Calu3 (cell line): ENCODE measurements at regions not wholly inside any gene's neighbourhood (a gene's known extent, or its start where the extent isn't known, plus 50 kb on each side); places are given as distances from the start of the nearest gene placed in this dataset.

Experiments
- BruUV-seq: library from RNA; stranded (reverse); fragments of 400-500 nt; replicated peaks from 2 replicates; lab custom pipeline; 2021; lab: Mats Ljungman, UMichigan
- CTCF ChIA-PET: fragments of 300-600 bp; sonication (Branson Sonifier 250); formaldehyde crosslinking; loops from one replicate; lab custom pipeline; 2022; ENCODE audit warnings: antibody characterized with exemption; lab: Charles Lee
- DNase-seq: peaks from one replicate; pipeline ENCODE4 v3.0.0; 2022
- H3K27ac Mint-ChIP-seq: one replicate; pipeline ENCODE4 v1.8.0; 2022; ENCODE audit warnings: mixed read lengths; ENCODE audit not compliant: unreplicated experiment
- H3K27me3 Mint-ChIP-seq: one replicate; pipeline ENCODE4 v1.8.0; 2022; ENCODE audit warnings: mixed read lengths; ENCODE audit not compliant: unreplicated experiment
- H3K36me3 Mint-ChIP-seq: one replicate; pipeline ENCODE4 v1.8.0; 2022; ENCODE audit warnings: mild to moderate bottlenecking, moderate library complexity, mixed read lengths; ENCODE audit not compliant: insufficient read depth, unreplicated experiment
- H3K4me1 Mint-ChIP-seq: one replicate; pipeline ENCODE4 v1.8.0; 2022; ENCODE audit warnings: mild to moderate bottlenecking, low read depth, mixed read lengths; ENCODE audit not compliant: unreplicated experiment
- H3K4me3 Mint-ChIP-seq: one replicate; pipeline ENCODE4 v1.8.0; 2022; ENCODE audit warnings: mild to moderate bottlenecking, low read depth, moderate library complexity, mixed read lengths; ENCODE audit not compliant: unreplicated experiment
- H3K9me3 Mint-ChIP-seq: one replicate; pipeline ENCODE4 v1.8.0; 2022; ENCODE audit warnings: low read depth, mixed read lengths; ENCODE audit not compliant: unreplicated experiment
- intact Hi-C: fragments of 100-400 bp; cut with micrococcal nuclease; formaldehyde crosslinking; loops from one replicate; pipeline ENCODE4 v1.10.0; 2022; ENCODE audit not compliant: unreplicated experiment
- TF ChIP-seq, protein P1 (sequence below): fragments of 200-600 bp; IDR thresholded peaks from one replicate; pipeline ENCODE4 v1.8.0; 2022; ENCODE audit warnings: antibody characterized with exemption; ENCODE audit not compliant: unreplicated experiment

DNA sequence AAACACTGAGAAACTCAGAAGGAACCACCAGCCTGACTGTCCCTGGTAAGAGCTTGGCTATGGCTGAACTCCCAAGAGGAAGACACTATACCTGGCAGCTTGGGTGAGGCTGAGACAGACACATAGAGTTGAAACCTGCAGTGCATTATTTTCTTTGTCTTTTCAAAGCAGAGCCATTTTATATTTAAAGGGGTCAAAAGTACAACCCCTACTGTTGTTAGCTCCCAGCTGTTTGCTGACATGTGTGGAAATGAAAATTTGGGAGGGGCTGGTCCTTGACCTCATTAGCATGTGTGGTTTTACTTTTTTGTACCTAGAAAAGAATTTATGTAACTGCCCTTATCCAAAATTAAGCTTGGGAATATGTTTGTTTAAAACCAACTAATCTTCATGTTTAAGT is 309.0 kb downstream of the RPRM start:
- Mint-ChIP-seq H3K4me3 (no peak overlapping the region), H3K27ac (no peak overlapping the region), H3K36me3 (peaks cover 5% of the 10 kb centered on the region), H3K9me3 (no peaks in the 10 kb centered on the region), H3K4me1 (peaks cover 13% of the 10 kb centered on the region), H3K27me3 (no peaks in the 10 kb centered on the region)
- intact Hi-C loops = loop anchor here (10.0 kb wide), 1 partner anchor 425 kb away; no protein-coding TSS in a partner anchor
- BruUV-seq = no TSS peak
- TF ChIP-seq, protein P1, sequence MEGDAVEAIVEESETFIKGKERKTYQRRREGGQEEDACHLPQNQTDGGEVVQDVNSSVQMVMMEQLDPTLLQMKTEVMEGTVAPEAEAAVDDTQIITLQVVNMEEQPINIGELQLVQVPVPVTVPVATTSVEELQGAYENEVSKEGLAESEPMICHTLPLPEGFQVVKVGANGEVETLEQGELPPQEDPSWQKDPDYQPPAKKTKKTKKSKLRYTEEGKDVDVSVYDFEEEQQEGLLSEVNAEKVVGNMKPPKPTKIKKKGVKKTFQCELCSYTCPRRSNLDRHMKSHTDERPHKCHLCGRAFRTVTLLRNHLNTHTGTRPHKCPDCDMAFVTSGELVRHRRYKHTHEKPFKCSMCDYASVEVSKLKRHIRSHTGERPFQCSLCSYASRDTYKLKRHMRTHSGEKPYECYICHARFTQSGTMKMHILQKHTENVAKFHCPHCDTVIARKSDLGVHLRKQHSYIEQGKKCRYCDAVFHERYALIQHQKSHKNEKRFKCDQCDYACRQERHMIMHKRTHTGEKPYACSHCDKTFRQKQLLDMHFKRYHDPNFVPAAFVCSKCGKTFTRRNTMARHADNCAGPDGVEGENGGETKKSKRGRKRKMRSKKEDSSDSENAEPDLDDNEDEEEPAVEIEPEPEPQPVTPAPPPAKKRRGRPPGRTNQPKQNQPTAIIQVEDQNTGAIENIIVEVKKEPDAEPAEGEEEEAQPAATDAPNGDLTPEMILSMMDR = no peak
- CTCF ChIA-PET = no interaction called here
- no peak for DNase-seq

DNA sequence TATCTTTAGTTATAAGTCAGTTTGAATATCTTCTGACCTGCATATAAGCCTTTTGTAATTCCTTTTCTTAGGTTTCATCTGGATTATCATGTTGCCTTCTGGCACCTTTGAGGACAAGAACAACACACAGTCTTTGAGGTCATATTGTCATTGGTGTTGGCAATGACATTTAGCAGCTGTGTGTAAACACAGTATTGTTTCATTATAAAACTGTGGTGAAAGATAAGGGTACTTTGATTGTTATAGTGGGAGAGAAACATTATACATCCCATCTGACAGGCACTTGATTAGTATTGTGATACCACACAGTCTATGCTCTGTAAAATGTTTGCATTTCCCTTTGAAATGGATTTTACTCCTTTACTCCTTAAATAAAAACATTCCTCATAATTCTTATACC is 313.5 kb downstream of the RPRM start:
- no peaks in the 10 kb centered on the region for H3K27me3 Mint-ChIP-seq
- H3K27ac Mint-ChIP-seq = no peak overlapping the region
- BruUV-seq = no TSS peak
- CTCF ChIA-PET = no interaction called here
- H3K36me3 Mint-ChIP-seq = peaks cover 5% of the 10 kb centered on the region
- H3K4me1 Mint-ChIP-seq = peaks cover 13% of the 10 kb centered on the region
- H3K9me3 Mint-ChIP-seq = no peaks in the 10 kb centered on the region
- TF ChIP-seq, protein P1 = no peak
- intact Hi-C loops = loop anchor here (10.0 kb wide), 1 partner anchor 420 kb away; no protein-coding TSS in a partner anchor
- no peak overlapping the region for H3K4me3 Mint-ChIP-seq
- DNase-seq = no peak

DNA sequence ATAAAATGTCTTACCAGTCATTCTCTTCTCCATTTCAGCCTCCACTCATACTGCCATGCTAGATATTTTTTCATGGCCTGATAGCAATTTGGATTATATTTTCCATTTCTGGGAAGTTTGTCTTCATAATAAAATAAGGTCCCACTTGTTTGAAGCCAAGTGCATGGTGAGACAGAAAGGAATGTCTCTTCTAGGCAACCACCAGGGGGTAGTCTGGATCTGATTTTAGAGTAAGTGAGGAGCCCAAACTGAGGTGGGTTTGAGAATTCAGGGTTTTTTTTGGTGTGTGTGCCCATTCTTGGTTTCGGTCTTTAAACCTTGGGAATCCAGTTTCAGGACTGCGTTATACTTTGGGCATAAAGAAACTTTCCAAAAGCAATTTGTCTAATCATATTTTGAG is 315.5 kb downstream of the RPRM start:
- intact Hi-C loops = loop anchor here (1.0 to 10.0 kb wide), 6 partner anchors 236 to 1214 kb away; partner anchors contain the start of gene RPRM
- CTCF ChIA-PET = no interaction called here
- Mint-ChIP-seq H3K27me3 (no peaks in the 10 kb centered on the region), H3K36me3 (peaks cover 5% of the 10 kb centered on the region), H3K4me3 (no peak overlapping the region), H3K27ac (no peak overlapping the region), H3K9me3 (no peaks in the 10 kb centered on the region), H3K4me1 (peaks cover 13% of the 10 kb centered on the region)
- BruUV-seq = no TSS peak
- TF ChIP-seq, protein P1 = peak; percentile 57
- peak; percentile 67 for DNase-seq

DNA sequence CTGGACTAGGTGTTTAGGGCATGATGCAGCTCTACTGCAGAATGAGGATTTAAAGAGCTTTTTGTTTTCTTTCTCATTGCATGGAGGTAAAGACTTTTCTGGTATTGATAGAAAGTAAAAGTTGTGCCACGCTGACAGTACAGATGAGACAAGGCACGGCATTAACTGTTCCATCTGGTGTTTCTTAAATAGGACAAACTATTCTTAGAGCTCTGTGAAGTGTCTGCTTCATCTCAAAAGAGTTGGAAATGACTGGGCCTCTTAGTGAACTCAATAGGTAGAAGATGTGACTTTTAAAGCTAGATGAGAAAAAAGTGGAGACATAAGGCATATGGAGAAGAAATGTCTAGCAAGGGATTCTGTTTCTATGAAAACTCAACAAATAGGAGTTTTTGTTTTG is 321.8 kb downstream of the RPRM start:
- CTCF ChIA-PET = interaction anchor here (0.7 kb wide), 1 partner anchor 15 kb away, joined by 4 read pairs; no protein-coding TSS in a partner anchor
- peaks cover 7% of the 10 kb centered on the region for H3K9me3 Mint-ChIP-seq
- H3K36me3 Mint-ChIP-seq = peaks cover 3% of the 10 kb centered on the region
- no peaks in the 10 kb centered on the region for H3K4me1 Mint-ChIP-seq
- no peak overlapping the region for H3K4me3 Mint-ChIP-seq
- H3K27ac Mint-ChIP-seq = no peak overlapping the region
- no peaks in the 10 kb centered on the region for H3K27me3 Mint-ChIP-seq
- BruUV-seq = no TSS peak
- no peak for DNase-seq
- TF ChIP-seq, protein P1 = no peak
- intact Hi-C loops = no loop called here
